C4-2B (cell line): ENCODE measurements at regions not wholly inside any gene's neighbourhood (a gene's known extent, or its start where the extent isn't known, plus 50 kb on each side); places are given as distances from the start of the nearest gene placed in this dataset.

Experiments used
- H3K27ac ChIP-seq: fragments of 450-650 bp; 2 replicates; pipeline ENCODE4 v1.5.1; 2017
- ZFX ChIP-seq: fragments of 450-650 bp; IDR thresholded peaks from 2 replicates; pipeline ENCODE4 v1.6.1; 2017
- TF ChIP-seq, protein P1 (sequence below): fragments of 450-650 bp; conservative IDR thresholded peaks from 2 replicates; pipeline ENCODE4 v1.5.1; 2017; ENCODE audit warnings: mild to moderate bottlenecking

GRCh38 chr6:37560737-37561103 lies 61.0 kb upstream of the CCDC167 start:
- no peak overlapping the region for H3K27ac ChIP-seq
- TF ChIP-seq, protein P1, sequence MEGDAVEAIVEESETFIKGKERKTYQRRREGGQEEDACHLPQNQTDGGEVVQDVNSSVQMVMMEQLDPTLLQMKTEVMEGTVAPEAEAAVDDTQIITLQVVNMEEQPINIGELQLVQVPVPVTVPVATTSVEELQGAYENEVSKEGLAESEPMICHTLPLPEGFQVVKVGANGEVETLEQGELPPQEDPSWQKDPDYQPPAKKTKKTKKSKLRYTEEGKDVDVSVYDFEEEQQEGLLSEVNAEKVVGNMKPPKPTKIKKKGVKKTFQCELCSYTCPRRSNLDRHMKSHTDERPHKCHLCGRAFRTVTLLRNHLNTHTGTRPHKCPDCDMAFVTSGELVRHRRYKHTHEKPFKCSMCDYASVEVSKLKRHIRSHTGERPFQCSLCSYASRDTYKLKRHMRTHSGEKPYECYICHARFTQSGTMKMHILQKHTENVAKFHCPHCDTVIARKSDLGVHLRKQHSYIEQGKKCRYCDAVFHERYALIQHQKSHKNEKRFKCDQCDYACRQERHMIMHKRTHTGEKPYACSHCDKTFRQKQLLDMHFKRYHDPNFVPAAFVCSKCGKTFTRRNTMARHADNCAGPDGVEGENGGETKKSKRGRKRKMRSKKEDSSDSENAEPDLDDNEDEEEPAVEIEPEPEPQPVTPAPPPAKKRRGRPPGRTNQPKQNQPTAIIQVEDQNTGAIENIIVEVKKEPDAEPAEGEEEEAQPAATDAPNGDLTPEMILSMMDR = no peak; the same call in 1 of the 2 replicates
- TF ChIP-seq ZFX = no peak

GRCh38 chr6:37559501-37559900 lies 59.8 kb upstream of the CCDC167 start:
- H3K27ac ChIP-seq = no peak overlapping the region
- no peak for TF ChIP-seq ZFX
- TF ChIP-seq, protein P1 = no peak

DNA sequence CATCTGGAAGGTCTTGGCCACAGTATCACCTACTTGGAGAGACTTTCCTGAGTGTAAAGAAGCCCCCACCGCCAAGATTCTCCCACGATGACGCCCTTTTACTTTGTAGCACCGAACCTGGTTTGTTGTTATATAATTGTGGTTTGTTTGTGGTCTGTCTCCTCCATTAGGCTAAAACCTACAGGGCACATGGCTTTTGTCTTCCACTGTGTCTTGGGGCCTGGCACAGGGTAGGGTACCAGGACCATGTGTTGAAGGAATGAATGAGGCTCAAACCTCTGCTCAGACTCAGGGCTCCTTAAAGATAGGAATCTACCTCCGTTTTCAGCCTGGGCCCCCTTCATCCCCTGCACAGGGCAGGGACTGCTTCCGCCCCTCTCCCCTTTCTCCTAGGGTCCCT lies 59.4 kb upstream of the CCDC167 start:
- H3K27ac ChIP-seq = no peak overlapping the region
- TF ChIP-seq, protein P1 = no peak
- no peak for TF ChIP-seq ZFX

DNA sequence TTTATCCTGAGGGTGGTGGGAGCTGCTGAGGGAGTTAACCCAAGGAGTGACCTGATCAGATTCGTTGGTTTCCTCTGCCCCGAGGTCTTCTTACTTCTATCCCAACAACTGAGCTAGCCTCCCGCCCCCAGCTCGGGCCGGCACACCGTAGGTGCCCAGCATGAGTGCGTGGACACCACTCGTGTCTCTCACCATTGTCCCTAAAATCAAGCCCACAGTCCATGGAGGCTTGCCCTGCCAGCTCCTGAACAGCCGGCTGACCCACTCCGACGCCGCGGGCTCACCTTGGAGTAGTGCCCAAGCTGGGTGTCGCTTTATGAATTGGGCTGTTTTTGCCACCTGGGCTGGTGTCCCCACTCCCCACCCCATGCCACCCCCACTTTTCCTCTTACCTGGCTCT lies 59.0 kb upstream of the CCDC167 start:
- TF ChIP-seq ZFX = no peak
- TF ChIP-seq, protein P1 = no peak
- H3K27ac ChIP-seq = no peak overlapping the region

GRCh38 chr6:37558168-37558567 lies 58.5 kb upstream of the CCDC167 start:
- TF ChIP-seq ZFX = no peak
- TF ChIP-seq, protein P1 = no peak
- no peak overlapping the region for H3K27ac ChIP-seq

GRCh38 chr6:37557645-37558114 lies 58.0 kb upstream of the CCDC167 start:
- H3K27ac ChIP-seq = no peak overlapping the region
- TF ChIP-seq ZFX = no peak
- TF ChIP-seq, protein P1 = no peak

DNA sequence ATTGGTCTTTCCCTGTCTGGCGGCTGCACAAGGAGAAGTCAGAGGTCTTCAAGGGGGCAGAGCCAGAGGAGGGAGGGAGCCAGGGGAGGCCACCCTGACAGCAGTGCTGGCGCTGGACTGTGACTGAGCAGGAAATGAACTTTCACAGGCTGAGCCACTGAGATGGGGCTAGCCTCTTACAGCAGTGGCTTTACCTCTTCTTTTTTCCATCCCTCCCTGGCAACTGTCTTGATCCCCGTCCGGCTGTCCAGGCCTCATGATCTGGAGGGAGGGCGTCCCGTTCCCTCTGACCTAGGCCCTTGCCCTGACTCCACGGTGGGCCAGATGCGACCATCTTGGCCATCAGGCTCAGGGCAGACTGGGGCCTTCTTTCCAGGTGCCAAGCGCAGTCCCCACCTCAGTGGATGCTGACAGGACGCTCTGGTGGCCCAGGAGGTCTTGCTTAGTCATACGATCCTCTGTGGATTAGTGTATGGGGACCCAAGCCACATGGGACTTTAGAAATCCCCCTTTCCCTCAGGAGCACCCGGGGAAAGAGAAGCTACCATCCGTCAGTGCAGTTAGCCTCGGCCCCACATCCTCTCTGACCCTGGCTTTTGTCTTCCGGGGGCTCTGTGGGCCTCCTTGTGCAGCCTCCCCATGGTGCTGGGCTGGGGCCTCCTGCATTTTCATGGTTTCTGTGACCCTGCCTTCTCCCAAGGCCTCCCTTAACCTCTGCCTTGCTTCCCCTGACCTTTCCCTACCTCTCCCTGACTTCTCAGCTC lies 57.4 kb upstream of the CCDC167 start:
- no peak overlapping the region for H3K27ac ChIP-seq
- no peak for TF ChIP-seq ZFX
- TF ChIP-seq, protein P1 = no peak
